GM23248 (cell line): ENCODE measurements at regions not wholly inside any gene's neighbourhood (a gene's known extent, or its start where the extent isn't known, plus 50 kb on each side); places are given as distances from the start of the nearest gene placed in this dataset.

Source experiments
- EZH2 ChIP-seq: fragments of 200-600 bp; sonication (generic); IDR thresholded peaks from 2 replicates; pipeline ENCODE4 v1.6.1; 2018; ENCODE audit warnings: antibody characterized with exemption, mild to moderate bottlenecking; ENCODE audit not compliant: insufficient read depth, poor library complexity, severe bottlenecking
- EZH2phosphoT487 ChIP-seq: fragments of 200-600 bp; sonication (generic); IDR thresholded peaks from 2 replicates; pipeline ENCODE4 v1.6.1; 2018; ENCODE audit warnings: antibody characterized with exemption, moderate library complexity, mild to moderate bottlenecking, low read depth; ENCODE audit not compliant: insufficient read depth

GRCh38 chr3:148081926-148082325, 615.8 kb upstream of the AGTR1 start:
- TF ChIP-seq EZH2 (no peak), EZH2phosphoT487 (no peak)
